IMR-90 (cell line): ENCODE measurements at regions not wholly inside any gene's neighbourhood (a gene's known extent, or its start where the extent isn't known, plus 50 kb on each side); places are given as distances from the start of the nearest gene placed in this dataset.

ENCODE experiments used
- ATAC-seq: fragments of 200-7000 bp; cut with Tn5 transposase; 2 replicates; pipeline ENCODE4 v1.9.1; 2020; ENCODE audit warnings: low read depth, mild to moderate bottlenecking, moderate library complexity
- BruUV-seq: library from RNA; stranded (reverse); fragments of 400-500 nt; replicated peaks from 2 replicates; lab custom pipeline; 2021; lab: Mats Ljungman, UMichigan
- CTCF ChIA-PET: fragments of 300-600 bp; formaldehyde crosslinking; extraction: SDS; loops from one replicate; lab custom pipeline; 2021; ENCODE audit warnings: antibody characterized with exemption; lab: Yijun Ruan, JAX
- POLR2A ChIA-PET: fragments of 300-600 bp; sonication (Branson Sonifier 250); formaldehyde crosslinking; loops from one replicate; lab custom pipeline; 2022; ENCODE audit warnings: antibody characterized with exemption; ENCODE audit not compliant: unreplicated experiment; lab: Charles Lee
- DNase-seq: peaks from one replicate; pipeline ENCODE4 v3.0.0; 2013
- H2AFZ ChIP-seq: replicated peaks from 2 replicates; pipeline ENCODE3; 2013; ENCODE audit warnings: low read length, mild to moderate bottlenecking; ENCODE audit not compliant: poor library complexity
- H2AK5ac ChIP-seq: 2 replicates; pipeline ENCODE4 v1.6.1; 2013; ENCODE audit warnings: low read depth, low read length, inconsistent platforms
- H2AK9ac ChIP-seq: replicated peaks from 2 replicates; pipeline ENCODE3; 2013; ENCODE audit warnings: mild to moderate bottlenecking, low read depth, low read length, moderate library complexity; ENCODE audit not compliant: poor library complexity
- H2BK120ac ChIP-seq: 2 replicates; pipeline ENCODE4 v1.6.1; 2013; ENCODE audit warnings: low read depth, low read length, inconsistent platforms
- H2BK15ac ChIP-seq: 3 replicates; pipeline ENCODE4 v1.6.1; 2013; ENCODE audit warnings: low read depth, low read length, inconsistent platforms
- H2BK20ac ChIP-seq: 2 replicates; pipeline ENCODE4 v1.6.1; 2013; ENCODE audit warnings: low read depth, mild to moderate bottlenecking, inconsistent platforms, low read length, moderate library complexity
- H2BK5ac ChIP-seq: 2 replicates; pipeline ENCODE4 v1.6.1; 2013; ENCODE audit warnings: mild to moderate bottlenecking, low read depth, low read length, inconsistent platforms; ENCODE audit not compliant: poor library complexity, severe bottlenecking
- H3K14ac ChIP-seq: replicated peaks from 2 replicates; pipeline ENCODE4 v1.6.1; 2013; ENCODE audit warnings: low read depth, low read length, inconsistent platforms
- H3K18ac ChIP-seq: 2 replicates; pipeline ENCODE4 v1.6.1; 2013; ENCODE audit warnings: low read depth, low read length, control low read depth
- H3K23ac ChIP-seq: 2 replicates; pipeline ENCODE4 v1.6.1; 2013; ENCODE audit warnings: low read depth, low read length, inconsistent platforms
- H3K27ac ChIP-seq: 2 replicates; pipeline ENCODE4 v1.5.1; 2013; ENCODE audit warnings: mild to moderate bottlenecking, control low read depth, low read length; ENCODE audit not compliant: insufficient read depth
- H3K27me3 ChIP-seq: 2 replicates; pipeline ENCODE4 v1.6.1; 2013; ENCODE audit warnings: low read length; ENCODE audit not compliant: control insufficient read depth, insufficient read depth
- H3K36me3 ChIP-seq: 2 replicates; pipeline ENCODE4 v1.6.1; 2013; ENCODE audit warnings: low read length, mixed read lengths; ENCODE audit not compliant: control insufficient read depth, insufficient read depth
- H3K4ac ChIP-seq: 2 replicates; pipeline ENCODE4 v1.6.1; 2013; ENCODE audit warnings: low read depth, low read length, inconsistent platforms
- H3K4me1 ChIP-seq: 2 replicates; pipeline ENCODE4 v1.6.1; 2013; ENCODE audit warnings: low read length, mixed read lengths; ENCODE audit not compliant: control insufficient read depth, insufficient read depth
- H3K4me2 ChIP-seq: 2 replicates; pipeline ENCODE4 v1.6.1; 2013; ENCODE audit warnings: low read depth, mild to moderate bottlenecking, control low read depth, low read length, moderate library complexity
- H3K4me3 ChIP-seq: 2 replicates; pipeline ENCODE4 v1.5.1; 2013; ENCODE audit warnings: low read depth, mild to moderate bottlenecking, control low read depth, low read length, moderate library complexity; ENCODE audit not compliant: insufficient read depth
- H3K56ac ChIP-seq: 2 replicates; pipeline ENCODE4 v1.6.1; 2013; ENCODE audit warnings: low read length, inconsistent platforms; ENCODE audit not compliant: insufficient read depth; ENCODE audit errors: extremely low read depth
- H3K79me1 ChIP-seq, 2 experiments: 2 replicates each; pipeline ENCODE4 v1.6.1; 2013; ENCODE audit warnings: low read length in 2 of 2, inconsistent platforms in 1 of 2, low read depth in 1 of 2
- H3K9ac ChIP-seq: 2 replicates; pipeline ENCODE4 v1.6.1; 2013; ENCODE audit warnings: low read depth, low read length, control low read depth
- H3K9me1 ChIP-seq: 2 replicates; pipeline ENCODE4 v1.6.1; 2013; ENCODE audit warnings: low read length, inconsistent platforms; ENCODE audit not compliant: insufficient read depth
- H3K9me3 ChIP-seq: 2 replicates; pipeline ENCODE4 v1.6.1; 2013; ENCODE audit warnings: low read length; ENCODE audit not compliant: control insufficient read depth, insufficient read depth
- H4K20me1 ChIP-seq: 2 replicates; pipeline ENCODE4 v1.6.1; 2013; ENCODE audit warnings: low read length, inconsistent platforms; ENCODE audit not compliant: insufficient read depth
- H4K5ac ChIP-seq: 2 replicates; pipeline ENCODE4 v1.6.1; 2013; ENCODE audit warnings: mild to moderate bottlenecking, low read depth, low read length, control low read depth
- H4K8ac ChIP-seq, 2 experiments: 2 replicates each; pipeline ENCODE4 v1.6.1; 2013; ENCODE audit warnings: low read depth in 2 of 2, low read length in 2 of 2, control low read depth in 1 of 2, inconsistent platforms in 1 of 2
- H4K91ac ChIP-seq: 2 replicates; pipeline ENCODE4 v1.6.1; 2013; ENCODE audit warnings: low read depth, low read length, inconsistent platforms; ENCODE audit not compliant: insufficient read depth
- MAFK ChIP-seq: IDR thresholded peaks from 2 replicates; pipeline ENCODE4 v1.6.1; 2012; ENCODE audit warnings: low read depth, low read length, improper control_type of control experiment
- RCOR1 ChIP-seq: IDR thresholded peaks from 2 replicates; pipeline ENCODE4 v1.6.1; 2012; ENCODE audit warnings: mild to moderate bottlenecking, low read length, improper control_type of control experiment; ENCODE audit not compliant: insufficient replicate concordance
- WGBS, 2 experiments: methylation state at CpG; one replicate each; pipeline versions ENCODE4 v1.1.5 to v1.1.7; 2013; ENCODE audit warnings: missing lambda C conversion rate in 2 of 2; ENCODE audit not compliant: insufficient read length in 1 of 2; ENCODE audit errors: extremely low coverage in 2 of 2; 5-methylcytosine and 5-hydroxymethylcytosine counted together
- dilution Hi-C: fragments of 300-500 bp; cut with HindIII; formaldehyde crosslinking; loops from one replicate; pipeline ENCODE4 v1.14.3; 2018; ENCODE audit warnings: low sequenced_read_pairs; ENCODE audit not compliant: unreplicated experiment
- in situ Hi-C: fragments of 300-500 bp; cut with MboI; formaldehyde crosslinking; loops from 3 replicates; pipeline ENCODE4 v1.14.3; 2019; ENCODE audit warnings: low sequenced_read_pairs, inconsistent platforms, mixed read lengths
- intact Hi-C: fragments of 100-400 bp; cut with micrococcal nuclease; formaldehyde crosslinking; loops from 2 replicates; pipeline ENCODE4 v1.10.0; 2022

DNA sequence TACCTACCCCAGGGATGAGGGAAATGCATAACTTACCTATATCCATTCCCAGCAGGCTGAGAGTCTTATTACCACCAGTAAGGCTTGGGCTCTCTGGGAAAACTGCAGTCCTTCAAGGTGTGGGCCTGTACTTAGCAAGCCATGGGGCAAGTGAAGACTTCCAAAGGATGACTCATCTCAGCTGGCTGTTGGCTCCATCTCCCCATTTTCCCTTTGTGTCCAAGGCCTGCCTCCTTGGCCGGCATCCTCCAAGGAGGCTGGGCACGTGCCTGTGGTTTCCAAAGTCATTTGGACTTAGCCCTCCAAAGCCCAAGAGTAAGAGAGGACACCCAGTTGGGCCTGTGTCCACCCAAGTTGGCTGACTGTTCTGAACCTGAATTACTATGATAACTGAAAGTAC lies 89.8 kb downstream of the TMEM100 start:
- Histone ChIP-seq H2AK9ac (no peak overlapping the region), H2BK5ac (no peak overlapping the region), H4K20me1 (no peaks in the 10 kb centered on the region), H3K9me3 (no peaks in the 10 kb centered on the region), H2BK20ac (no peak overlapping the region), H3K9ac (no peak overlapping the region), H3K56ac (no peak overlapping the region), H2AK5ac (no peak overlapping the region), H4K8ac (no peak overlapping the region), H3K27me3 (peaks cover 3% of the 10 kb centered on the region; the same call in 1 of the 2 replicates), H3K9me1 (no peaks in the 10 kb centered on the region), H3K4me1 (no peaks in the 10 kb centered on the region), H4K91ac (no peak overlapping the region), H3K79me1 (no peaks in the 10 kb centered on the region), H3K4ac (no peak overlapping the region), H4K5ac (no peak overlapping the region), H2BK120ac (no peak overlapping the region), H3K4me3 (no peak overlapping the region), H2BK15ac (no peak overlapping the region), H3K27ac (no peak overlapping the region), H3K4me2 (no peak overlapping the region), H3K18ac (no peak overlapping the region), H3K36me3 (no peaks in the 10 kb centered on the region), H3K14ac (no peak overlapping the region), H2AFZ (no peak overlapping the region), H3K23ac (no peak overlapping the region)
- DNase-seq (no peak), ATAC-seq (no peak)
- 33% methylated on average over 1 of the region's 2 CpGs; no CpG with 5 or more reads in 1 of the 2 experiments for WGBS, 2 experiments
- in situ Hi-C loops, result no loop called here
- TF ChIP-seq MAFK, result no peak
- TF ChIP-seq RCOR1, result no peak
- intact Hi-C loops, result no loop called here
- BruUV-seq, result no TSS peak
- ChIA-PET POLR2A (no interaction called here), CTCF (interaction anchor here (0.8 kb wide), 1 partner anchor 9 kb away, joined by 3 read pairs; no protein-coding TSS in a partner anchor)
- dilution Hi-C loops, result no loop called here
